ENCODE measurements at regions not wholly inside any gene's neighbourhood (a gene's known extent, or its start where the extent isn't known, plus 50 kb on each side); places are given as distances from the start of the nearest gene placed in this dataset.
A peak's percentile ranks its signal among the peaks of the same experiment; 100 is the strongest.

- DNase-seq: no peak
Measured at GRCh38 chr2:222146488-222146887, 152.3 kb downstream of the PAX3 start.

DNA sequence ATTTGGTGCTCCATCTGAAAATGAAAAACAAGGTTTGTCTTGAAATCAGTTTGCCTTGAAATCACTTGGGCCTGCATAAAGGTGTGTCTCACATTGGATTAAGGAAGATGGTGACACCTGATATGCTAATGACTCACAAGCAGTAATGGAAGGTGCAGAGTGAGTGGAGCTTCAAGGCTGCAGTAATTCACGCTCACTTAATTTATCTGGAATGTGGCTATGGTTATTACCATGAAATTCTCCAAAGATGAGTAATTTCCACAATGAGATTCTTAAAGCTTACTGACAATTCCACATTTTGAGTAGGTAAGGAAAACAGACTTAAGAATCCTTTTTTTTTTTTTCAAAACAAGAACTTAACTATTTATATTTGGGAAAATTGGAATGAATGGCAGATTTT lies 156.8 kb downstream of the PAX3 start:
- DNase-seq: no peak

DNA sequence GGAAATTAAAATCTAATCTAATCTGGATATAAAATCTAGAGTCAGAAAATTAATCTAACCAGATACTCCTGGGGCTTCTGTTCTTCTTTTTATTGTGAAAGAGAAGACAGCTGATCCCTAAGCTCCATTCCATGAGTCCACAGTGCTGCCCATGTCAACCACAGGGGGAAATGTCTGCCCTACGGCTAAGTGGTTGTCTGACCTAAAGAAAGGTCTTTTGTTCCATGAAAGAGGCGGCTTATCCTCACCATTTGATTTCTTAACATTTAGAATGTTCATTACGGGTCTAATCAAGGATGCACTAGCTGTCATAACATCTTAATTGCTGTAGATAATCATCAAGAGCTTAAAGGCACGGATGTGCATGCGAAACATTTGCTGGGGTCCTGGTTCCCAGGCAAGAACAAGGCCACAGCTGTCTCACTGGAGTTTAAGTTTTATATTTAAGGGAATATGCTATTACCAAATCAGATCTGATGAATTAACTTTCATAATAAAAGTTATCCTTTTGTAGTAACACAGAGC lies 162.6 kb downstream of the PAX3 start:
- no peak for DNase-seq

DNA sequence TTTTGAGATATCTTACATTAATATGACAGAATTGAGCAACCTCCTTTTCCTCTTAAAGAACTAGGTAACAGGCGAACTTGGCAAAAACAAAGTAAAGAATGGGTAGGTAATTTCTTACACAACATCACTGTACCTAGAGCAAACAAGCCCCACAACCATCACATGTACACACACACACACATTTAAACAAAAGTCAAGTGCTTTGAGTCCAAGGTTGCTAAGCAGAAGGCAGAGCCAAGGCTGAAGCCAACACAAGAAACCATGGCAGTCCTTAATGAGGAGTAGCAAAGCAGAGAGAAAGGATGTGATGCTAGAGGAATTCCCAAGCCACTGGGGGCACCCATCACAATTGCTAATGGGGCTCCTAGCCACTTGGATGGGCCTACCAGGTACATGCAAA lies 164.1 kb downstream of the PAX3 start:
- DNase-seq: no peak

- no peak for DNase-seq
Measured at GRCh38 chr2:222133897-222134296, 164.9 kb downstream of the PAX3 start.

- no peak for DNase-seq
Measured at GRCh38 chr2:222130855-222131254, 167.9 kb downstream of the PAX3 start.

- DNase-seq: no peak
Measured at GRCh38 chr2:222127660-222128059, 171.1 kb downstream of the PAX3 start.

GRCh38 chr2:222120933-222121332 lies 177.9 kb downstream of the PAX3 start:
- DNase-seq: no peak

- no peak for DNase-seq
Measured at GRCh38 chr2:222115296-222115695, 183.5 kb downstream of the PAX3 start.

GRCh38 chr2:222108957-222109585 lies 189.7 kb downstream of the PAX3 start:
- no peak for DNase-seq

- DNase-seq: no peak
Measured at GRCh38 chr2:222108497-222108896, 190.3 kb downstream of the PAX3 start.

- no peak for DNase-seq
Measured at GRCh38 chr2:222105046-222105445, 193.8 kb downstream of the PAX3 start.

- DNase-seq: no peak
Measured at GRCh38 chr2:222102575-222103349, 196.0 kb downstream of the PAX3 start.

DNA sequence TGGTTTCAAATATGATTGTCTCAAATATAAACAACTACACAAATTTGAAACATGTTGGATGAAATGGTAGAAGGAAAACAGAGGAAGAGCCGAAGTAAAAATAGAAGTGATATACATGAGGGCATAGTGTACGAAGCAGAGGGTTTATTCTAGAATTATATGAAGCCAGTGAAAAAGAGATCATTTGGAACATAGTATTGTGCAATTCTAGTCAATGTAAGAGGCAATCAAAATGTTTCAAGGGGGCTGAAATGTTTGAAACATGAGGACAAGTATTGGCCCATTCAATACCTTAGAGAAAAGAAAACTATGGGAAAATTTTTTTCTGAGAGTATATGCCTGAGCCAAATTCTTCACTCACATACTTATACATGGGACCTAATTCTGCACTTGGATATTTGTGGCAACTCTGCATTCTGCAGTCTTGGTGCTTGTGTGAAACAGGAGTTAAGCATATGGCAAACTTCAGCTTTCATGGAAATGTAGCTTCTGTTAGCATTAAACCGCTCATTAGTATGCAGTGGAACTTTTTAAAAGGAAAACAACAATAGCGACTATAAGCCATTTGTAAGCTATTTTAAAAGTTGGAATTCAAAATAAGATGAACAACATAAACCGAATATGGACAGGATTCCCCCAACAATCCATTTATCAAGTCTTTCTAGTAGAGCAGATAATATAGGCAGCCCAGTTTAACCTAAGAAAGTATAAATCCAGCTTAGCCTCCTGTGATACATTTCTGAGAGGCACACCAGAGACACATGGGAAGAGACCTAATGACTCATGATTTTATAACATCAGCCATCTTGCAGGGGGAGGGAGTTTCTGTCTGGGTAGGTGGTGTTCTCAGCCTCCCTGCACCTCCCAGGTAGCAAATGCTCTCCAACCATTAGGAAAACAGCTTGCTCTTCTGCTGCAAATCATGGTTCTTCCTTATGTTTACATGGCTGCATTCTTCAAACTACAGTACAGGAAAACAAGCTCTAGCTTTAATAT lies 197.8 kb downstream of the PAX3 start:
- DNase-seq: peak; percentile 17

DNA sequence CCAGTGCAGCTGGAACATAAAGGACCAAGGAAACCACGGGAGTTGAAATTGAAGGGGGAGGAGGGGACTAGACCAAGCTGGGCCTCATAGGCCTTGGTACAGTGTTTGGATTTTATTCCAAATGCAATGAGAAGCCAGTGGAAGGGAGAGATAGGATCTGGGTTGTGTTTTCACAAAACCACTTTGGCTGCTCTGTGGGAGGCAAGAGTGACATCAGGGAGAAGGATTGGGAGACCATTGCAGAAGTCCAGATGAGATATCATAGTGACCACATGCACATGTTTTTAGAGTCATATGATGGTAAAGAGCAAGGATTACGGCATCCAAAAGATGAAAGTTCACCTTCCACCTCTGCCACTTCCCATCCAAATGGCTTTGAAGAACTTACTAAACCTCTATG lies 210.2 kb downstream of the PAX3 start:
- DNase-seq: no peak

GRCh38 chr2:222087998-222088397 lies 210.8 kb downstream of the PAX3 start:
- no peak for DNase-seq

DNA sequence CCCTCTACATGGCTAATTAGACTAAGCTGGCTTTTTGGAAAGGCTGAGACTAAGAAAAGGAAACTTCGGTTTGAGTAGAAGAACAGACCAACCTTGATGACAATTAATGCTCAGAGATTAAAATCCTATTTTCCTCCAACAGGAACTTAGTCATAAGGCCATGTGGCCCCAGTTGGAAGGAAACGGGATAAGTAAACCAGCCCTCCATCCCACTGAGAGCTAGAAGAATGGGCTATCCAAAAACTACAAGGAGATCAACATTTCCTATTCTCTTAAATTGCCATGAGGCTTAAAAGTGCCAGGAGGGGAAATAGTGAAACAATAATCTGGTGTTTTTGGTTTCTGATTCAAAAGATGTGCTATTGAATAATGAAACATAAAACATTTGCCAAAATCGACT lies 216.6 kb downstream of the PAX3 start:
- no peak for DNase-seq

DNA sequence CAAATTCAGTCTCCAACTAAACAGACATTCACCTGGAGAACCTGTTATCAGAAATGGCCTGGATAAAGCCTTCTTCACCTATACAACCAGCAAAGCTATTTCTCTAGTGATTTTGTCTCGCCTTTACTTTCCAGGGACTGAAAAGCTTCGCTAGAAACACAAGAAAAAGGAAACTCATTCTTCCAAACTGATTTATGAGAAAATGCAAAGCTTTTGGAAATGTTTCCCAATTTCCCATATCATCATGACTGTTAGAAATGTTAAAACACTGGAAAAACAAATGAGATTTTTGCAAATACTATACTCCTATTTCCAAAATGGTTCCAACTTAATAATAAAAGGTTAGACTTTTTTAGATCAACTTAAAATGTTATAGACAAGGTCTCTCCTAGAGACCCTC lies 218.7 kb downstream of the PAX3 start:
- DNase-seq: no peak

DNA sequence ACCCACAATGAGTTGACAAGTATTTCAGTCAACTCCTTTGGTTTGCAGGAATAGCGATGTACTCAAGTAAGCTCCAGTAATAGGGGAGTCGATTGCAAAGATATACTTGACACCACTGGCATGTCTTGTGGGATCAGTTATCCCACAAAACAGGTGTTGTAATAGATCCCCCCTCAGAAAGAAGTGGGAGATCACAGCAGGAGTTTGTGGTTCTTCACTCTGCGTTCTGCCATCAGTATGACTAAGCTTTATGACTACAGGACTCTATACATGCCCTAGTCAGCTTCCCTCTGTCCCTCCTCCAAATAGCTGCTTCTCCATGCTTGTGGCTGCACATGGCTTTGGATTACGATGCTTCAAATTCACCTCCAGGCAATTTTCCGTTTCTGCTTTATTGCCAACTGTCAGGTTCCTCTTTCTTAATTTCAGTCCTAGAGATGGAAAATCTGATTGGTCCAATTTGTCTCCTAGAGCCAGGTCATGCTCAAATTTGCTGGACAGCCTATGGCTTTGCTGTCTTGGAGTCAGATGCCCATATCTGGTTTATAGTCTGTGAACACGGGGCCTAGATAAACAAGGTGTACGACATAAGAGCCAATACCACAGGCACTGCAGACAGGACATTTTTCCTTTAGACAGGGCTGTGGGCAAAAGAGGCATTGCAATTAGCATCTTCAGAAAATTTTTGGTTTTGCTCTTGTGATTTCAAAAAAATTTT lies 221.7 kb downstream of the PAX3 start:
- DNase-seq: no peak

DNA sequence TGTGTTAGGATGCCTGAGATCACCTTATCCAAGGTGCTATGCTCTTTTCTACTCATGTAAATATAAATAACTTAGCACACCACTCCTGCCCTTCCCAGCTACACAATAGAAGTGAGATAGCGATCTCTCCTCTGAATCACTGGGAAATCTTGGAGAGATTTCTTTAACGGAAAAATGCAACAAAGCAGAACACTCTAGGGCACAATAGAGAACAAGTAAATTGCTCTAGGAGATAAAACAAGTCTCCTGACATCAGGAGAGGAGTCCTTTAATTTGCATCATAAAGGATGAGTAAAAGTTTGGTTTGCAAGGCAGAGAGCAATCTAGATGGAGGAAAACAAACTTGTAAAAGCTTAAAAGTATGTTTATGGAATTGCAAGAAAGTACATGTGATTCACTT lies 224.1 kb downstream of the PAX3 start:
- DNase-seq: no peak

- no peak for DNase-seq
Measured at GRCh38 chr2:222071911-222072310, 226.9 kb downstream of the PAX3 start.

GRCh38 chr2:222064286-222064685 lies 234.5 kb downstream of the PAX3 start:
- DNase-seq: no peak
